Muscle of back (tissue), 3 donors: ENCODE measurements at regions not wholly inside any gene's neighbourhood (a gene's known extent, or its start where the extent isn't known, plus 50 kb on each side); places are given as distances from the start of the nearest gene placed in this dataset.
A peak's percentile ranks its signal among the peaks of the same experiment; 100 is the strongest.
"Not testable (repeated sequence)": the region's sequence is repeated elsewhere in the genome, so short reads cannot be mapped to it uniquely, and the experiment has no call there.

ENCODE experiments used
- DNase-seq, 3 donors: peaks; one replicate each; pipeline versions ENCODE4 v3.0.0 to v3.0.0-alpha.2; 2013

DNA sequence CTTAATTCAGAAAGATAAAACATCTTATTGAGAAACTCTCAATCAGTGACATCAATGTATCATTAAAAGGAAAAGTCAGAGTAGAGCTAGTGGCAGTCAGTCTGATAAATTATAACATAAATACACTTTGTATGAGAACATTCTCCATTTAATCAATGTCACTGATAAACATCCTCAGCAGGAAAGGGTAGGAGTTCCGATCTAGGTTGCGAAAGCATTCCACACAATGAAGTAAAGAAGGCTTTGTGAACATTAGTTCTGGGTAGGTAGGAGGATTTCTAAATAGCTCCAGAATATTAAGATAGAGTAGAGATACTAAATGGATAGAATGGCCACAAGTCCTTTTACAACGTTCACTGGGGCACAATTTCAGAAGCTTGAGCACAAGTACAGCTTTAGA, 179.7 kb upstream of the MALRD1 start:
- no peak for DNase-seq

DNA sequence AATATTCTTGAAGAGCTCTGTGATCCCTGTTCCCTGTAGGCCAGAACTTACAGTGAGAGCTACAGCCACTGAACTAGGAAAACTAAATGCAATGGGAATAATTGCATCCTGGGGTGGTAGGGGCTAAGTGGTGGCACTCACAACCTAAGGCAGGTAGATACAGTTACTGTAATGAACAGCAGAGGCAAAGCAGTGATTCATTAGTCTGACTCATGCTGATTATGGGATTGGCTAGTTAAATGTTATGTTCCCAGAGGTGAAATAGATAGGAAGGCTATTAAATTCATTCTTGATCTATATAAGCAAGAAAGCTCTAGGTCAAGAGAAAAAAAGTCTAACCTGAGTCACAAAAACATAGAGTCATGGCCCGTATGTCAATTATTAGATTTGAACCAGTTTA, 173.1 kb upstream of the MALRD1 start:
- DNase-seq, result no peak

DNA sequence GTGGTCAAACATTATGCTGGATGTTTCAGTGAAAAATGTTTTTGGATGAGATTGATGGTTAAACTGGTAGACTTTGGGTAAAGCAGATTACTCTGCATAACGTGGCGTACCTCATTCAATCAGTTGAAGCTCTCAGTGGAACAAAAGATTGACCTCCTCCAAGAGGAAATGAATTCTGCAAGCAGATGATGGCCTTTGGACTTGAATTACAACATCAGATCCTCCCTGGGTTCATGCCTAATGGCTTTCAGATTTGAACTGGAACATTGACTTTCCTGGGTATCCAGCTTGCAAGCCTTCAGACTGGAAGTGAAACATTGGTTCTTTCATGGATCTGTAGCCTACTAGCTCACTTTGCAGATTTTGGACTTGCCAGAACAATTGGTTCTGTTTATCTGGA, 169.3 kb upstream of the MALRD1 start:
- DNase-seq, result no peak

DNA sequence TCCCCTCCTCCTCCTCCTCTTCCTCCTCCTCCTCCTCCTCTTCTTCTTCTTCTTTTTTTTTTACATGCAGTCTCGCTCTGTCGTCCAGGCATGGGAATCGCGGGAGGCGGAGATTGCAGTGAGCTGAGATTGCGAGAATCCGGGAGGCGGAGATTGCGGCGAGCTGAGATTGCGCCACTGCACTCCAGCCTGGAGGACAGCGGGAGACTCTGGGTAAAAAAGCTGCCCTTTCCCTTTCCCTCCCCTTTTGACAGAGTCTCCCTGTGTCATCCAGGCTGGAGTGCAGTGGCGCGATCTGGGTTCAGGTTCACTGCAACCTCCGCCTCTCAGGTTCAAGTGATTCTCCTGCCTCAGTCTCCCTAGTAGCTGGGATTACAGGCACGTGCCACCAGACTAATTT, 168.1 kb upstream of the MALRD1 start:
- DNase-seq, result no peak

DNA sequence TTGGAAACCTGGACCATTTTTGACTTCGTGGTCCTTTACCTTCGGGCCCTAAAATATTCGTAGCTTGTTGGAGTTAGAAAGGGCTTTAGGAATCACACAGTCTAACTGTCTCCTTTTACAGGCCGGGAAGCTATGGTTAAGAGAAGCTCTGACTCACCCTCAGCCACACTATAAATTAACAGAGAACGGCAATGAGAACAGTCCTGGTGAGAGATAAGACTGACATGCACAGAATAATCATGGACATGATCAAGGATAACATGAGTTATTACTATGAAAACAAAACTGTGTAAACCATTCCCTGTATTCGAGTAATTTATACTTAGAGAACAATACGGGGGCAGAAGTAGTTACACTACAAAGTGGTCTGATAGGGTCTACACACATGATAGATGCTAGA, 162.5 kb upstream of the MALRD1 start:
- DNase-seq, result no peak

DNA sequence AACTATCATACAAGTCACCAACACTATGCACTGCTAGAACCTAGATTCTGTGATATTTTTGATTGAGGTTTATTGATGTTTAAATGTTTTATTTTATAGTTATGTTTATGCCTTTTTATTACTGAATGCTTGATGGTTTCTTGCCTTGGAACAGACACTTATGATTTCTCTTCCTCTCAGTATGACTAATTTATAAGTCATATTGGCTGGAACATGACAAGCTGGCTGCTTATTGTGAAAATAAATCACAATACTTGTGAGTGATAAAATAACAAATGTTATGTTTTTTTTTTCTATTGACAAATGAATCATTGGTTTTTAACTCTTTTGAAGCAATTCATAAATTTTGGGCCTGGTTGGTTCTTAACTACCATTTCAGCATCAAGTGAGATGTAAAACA, 142.0 kb upstream of the MALRD1 start:
- no peak for DNase-seq

DNA sequence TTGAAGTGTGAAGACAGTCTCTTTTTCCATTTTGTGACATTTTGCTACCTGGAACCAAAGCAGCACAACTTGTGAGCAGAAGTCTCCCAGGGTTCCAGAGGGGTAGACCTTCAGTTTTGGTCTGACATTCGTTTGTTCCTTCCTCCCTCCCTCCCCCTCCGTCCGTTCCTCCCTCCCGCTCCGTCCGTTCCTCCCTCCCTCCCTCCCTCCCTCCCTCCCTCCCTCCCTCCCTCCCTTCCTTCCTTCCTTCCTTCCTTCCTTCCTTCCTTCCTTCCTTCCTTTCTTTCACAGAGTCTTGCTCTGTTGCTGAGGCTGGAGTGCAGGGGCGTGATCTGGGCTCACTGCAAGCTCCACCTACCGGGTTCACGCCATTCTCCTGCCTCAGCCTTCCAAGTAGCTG, 131.2 kb upstream of the MALRD1 start:
- not testable (repeated sequence) for DNase-seq

DNA sequence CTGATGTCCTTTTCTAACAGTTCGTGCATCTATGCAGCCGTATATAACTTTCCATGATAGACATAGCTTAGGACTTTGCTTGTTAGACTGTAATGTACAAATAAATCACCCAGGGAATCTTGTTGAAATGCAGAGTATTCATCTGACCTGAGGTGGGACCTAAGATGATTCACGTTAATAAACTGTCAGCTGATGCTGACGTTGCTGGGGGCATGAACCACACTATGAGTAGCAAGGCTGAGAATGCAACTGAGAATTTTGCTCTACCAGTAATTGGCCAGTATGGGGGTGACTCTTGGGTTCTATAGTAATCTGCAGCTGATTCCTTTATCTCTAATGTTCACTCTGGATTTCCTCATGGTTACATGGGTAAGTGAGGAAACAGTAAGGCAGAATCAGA, 130.1 kb upstream of the MALRD1 start:
- DNase-seq, result peak in 1 of 3 donors; percentile 63

DNA sequence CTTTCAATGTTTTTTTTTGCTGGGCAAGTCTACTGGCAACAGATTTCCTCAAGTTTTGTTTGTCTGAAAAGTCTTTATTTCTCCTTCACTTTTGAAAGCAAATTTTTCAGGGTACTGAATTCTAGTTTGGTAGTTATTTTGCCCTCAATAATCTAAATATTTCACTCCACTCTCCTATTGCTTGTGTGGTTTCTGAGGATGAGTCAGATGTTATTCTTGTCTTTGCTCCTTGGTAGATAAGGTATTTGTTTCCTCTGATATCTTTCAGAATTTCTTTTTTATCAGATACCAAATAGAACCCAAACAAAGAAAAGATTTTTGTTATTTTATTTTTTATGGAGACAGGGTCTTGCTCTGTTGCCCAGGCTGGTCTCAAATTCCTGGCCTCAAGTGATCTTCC, 99.2 kb upstream of the MALRD1 start:
- no peak for DNase-seq

DNA sequence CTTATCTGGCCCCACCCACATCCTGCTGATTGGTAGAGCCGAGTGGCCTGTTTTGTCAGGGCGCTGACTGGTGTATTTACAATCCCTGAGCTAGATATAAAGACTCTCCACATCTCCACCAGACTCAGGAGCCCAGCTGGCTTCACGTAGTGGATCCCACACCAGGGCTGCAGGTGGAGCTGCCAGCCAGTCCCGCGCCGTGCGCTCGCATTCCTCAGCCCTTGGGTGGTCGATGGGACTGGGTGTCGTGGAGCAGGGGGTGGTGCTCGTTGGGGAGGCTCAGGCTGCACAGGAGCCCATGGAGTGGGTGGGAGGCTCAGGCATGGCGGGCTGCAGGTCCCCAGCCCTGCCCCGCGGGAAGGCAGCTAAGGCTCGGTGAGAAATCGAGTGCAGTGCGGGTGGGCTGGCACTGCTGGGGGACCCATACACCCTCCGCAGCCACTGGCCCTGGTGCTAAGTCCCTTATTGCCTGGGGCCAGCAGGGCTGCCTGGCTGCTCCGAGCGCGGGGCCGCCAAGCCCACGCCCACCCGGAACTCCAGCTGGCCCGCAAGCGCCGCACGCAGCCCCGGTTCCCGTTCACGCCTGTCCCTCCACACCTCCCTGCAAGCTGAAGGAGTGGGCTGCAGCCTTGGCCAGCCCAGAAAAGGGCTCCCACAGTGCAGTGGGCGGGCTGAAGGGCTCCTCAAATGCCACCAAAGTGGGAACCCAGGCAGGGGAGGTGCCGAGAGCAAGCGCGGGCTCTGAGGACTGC, 97.4 kb upstream of the MALRD1 start:
- DNase-seq, result not testable (repeated sequence)

DNA sequence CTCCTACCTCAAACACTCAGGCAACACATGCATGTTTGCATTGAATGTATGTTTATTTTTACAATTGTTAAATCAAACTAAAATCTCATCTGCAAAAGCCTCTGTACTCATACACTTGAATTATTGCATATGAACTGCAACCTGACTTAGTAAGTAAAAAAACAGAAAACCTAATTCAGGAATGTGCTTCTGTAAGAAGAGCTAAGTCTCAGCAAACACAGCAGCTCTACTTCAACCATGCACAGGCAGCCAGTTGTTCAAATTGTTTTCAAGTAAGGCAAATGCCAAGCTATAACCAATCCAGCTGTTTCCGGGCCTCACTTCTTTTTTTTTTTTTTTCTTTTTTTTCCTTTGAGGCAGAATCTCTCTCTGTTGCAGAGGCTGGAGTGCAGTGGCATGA, 93.5 kb upstream of the MALRD1 start:
- DNase-seq, result no peak

DNA sequence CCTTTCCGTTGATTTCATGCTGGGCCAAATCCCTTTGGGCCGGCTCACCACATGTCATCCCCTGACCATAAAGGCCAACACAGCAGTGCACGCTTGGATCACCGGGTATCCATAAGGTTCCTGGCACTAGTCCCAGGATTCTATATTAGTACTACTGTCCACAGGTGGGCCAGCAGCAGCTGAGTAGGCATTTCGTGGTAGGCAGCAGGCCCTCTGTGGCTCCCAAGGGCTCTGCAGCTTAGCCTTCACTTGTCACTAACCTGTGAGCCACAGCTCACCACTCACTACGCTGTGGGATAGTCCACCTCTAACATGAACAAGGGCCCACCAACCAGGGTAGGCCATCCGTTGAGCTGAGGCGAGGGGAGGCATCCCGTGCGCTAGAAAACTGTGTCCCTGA, 89.2 kb upstream of the MALRD1 start:
- no peak for DNase-seq

DNA sequence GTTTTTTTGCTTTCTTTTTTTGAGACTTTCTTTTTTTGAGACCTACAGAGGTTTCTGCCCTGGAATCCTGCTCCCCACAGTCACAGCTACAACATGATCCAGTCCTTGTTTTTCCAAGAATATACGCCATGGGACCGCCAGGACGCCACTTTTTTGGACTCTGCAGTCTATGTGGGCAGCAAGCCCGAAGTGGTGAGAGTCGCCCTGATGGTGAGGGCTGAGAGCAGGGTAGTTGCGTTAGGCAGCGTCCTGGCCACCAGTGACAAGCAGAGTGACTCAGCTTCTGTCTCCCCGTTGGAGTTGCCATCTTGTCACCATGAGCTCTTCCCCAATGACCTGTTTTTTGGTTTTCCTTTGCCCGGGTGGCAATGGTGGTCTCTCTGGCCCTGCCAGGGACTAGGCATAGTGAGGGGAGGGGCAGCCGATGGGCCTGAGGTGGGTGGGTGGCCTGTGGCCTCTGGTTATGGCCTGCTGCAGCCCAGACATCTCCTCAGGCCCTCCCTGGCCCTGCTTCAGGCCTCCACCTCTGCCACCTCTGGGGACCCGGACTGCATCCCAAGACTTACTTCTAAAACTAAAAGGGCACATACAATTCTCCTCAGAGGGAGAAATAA, 88.0 kb upstream of the MALRD1 start:
- DNase-seq, result no peak

DNA sequence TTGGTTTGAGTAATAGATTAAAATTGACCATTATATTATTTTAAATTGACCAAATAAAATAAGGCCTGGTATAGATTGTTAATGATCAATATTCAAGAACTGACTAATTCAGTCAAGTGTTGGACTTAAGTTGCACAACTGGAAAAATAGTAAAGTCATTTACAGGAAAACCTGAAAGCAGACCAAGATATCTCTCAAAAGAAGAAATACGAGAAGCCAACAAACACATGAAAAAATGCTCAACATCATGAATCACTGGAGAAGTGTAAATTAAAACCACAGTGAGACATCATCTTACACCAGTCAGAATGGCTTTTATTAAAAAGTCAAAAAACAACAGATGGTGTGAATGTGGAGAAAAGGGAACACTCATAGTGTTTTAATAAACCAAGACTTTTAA, 80.4 kb upstream of the MALRD1 start:
- DNase-seq, result no peak

DNA sequence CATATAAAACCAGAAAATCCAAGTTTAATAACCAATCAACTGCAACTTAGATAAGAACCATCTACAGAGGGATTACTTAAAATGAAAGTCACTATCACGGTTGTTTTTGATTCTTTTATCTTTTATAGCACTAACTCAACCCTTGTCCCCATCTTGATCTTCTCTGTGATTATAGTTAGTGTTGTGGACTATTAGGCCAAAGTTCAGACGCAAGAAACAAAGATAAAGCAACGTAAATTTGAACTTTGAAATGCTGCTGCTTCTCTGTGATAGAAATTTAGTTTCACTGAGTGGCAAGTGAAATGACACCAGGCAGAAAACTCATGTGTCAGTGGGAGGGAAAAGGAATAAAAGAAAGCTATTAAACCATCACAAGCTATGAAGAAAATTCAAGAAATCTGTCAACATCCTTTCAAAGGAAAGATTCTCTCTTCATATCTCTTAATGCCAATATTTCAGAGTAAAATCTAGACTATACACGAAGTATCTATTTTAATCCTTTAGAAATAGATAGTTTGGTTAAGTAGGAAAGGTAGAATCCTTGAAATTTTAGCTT, 71.8 kb upstream of the MALRD1 start:
- DNase-seq, result no peak

DNA sequence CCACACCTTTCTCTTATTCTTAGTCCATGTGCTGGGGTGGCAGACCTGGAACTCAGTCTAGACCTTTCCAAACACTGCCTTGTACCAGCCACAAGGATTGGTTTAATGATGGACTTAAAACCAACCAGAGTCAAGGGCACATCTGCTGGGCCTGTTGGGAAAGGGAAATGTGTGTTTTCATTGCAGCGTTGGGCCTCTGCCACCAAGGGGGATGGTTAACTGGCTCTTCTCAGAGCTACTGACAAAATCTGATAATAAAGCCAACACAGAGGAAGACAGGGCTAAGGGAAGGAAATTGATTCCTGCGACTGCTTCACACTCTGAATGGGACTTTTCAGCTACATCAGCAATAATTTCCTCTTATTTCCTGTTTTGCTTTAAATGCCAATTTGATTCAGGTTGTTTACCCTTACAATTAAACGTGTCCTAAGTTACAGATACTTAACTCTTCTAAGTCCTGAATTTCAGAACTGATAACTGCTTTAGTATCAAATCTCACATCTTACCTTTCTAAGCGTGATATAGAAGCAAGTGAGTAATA, 68.4 kb upstream of the MALRD1 start:
- DNase-seq, result no peak

DNA sequence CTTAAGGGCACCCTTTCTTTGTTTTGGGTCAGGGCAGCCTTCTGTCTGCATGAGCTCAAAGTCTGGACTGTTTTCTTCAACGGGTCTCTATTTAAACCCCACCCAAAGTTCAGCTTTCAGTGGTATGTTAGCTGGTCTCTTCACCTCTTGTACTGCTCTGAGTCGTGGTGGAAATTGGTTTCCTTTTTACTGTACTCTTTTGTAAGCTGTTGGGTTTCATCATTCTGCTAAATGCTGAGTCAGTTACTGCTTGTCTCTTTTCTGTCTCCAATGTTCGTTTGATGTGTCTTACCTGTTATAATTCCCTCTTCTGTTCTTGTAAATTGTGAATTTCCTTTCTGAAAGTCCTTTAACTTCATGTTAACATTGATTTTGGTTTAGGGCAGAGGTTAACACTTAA, 64.1 kb upstream of the MALRD1 start:
- DNase-seq, result no peak

DNA sequence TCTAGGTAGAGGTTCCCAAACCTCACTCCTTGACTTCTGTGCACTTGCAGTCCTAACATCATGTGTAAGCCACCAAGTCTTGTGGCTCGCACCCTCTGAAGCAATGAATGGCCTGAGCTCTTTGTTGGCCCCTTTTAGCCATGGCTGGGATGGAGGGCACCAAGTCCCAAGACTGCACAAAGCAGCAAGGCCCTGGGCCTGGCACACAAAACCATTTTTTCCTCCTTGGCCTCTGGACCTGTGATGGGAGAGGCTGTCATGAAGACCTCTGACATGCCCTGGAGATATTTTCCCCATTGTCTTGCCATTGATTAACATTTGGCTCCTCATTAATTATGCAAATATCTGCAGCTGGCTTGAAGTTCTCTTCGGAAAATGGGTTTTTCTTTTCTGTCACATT, 60.3 kb upstream of the MALRD1 start:
- no peak for DNase-seq
